HepG2 (cell line): ENCODE measurements at regions not wholly inside any gene's neighbourhood (a gene's known extent, or its start where the extent isn't known, plus 50 kb on each side); places are given as distances from the start of the nearest gene placed in this dataset.

Experiments used
- ATAC-seq: fragments of 200-7000 bp; cut with Tn5 transposase; 3 replicates; pipeline ENCODE4 v1.9.1; 2020; ENCODE audit warnings: mild to moderate bottlenecking, moderate library complexity
- BruUV-seq: library from RNA; stranded (reverse); fragments of 400-500 nt; replicated peaks from 2 replicates; lab custom pipeline; 2021; lab: Mats Ljungman, UMichigan
- CTCF ChIA-PET: fragments of 300-600 bp; formaldehyde crosslinking; extraction: SDS; loops from one replicate; lab custom pipeline; 2021; ENCODE audit warnings: low total read pairs, inconsistent platforms, low intra/inter-chr PET ratio; lab: Yijun Ruan, JAX
- POLR2A ChIA-PET: fragments of 350-600 bp; sonication (Branson Sonifier 250); formaldehyde crosslinking; loops from one replicate; lab custom pipeline; 2020; ENCODE audit warnings: antibody characterized with exemption, inconsistent platforms; lab: Yijun Ruan, JAX
- DNase-seq: peaks from one replicate; pipeline ENCODE4 v3.0.0-alpha.2; 2015; ENCODE audit warnings: low spot score
- FAIRE-seq: peaks from 3 replicates; lab custom pipeline; 2011; peaks lifted over from hg19 to GRCh38; lab: Jason Lieb, UNC
- H2AFZ ChIP-seq: one replicate; pipeline ENCODE4 v1.6.1; 2011; ENCODE audit warnings: low read length, inconsistent platforms
- H3K27ac ChIP-seq: fragments of 300-600 bp; 3 replicates; pipeline ENCODE4 v1.8.0; 2011; ENCODE audit warnings: mixed run types, mild to moderate bottlenecking, mixed read lengths, low read length, inconsistent platforms; ENCODE audit not compliant: insufficient read depth; ENCODE audit errors: extremely low read length
- H3K27me3 ChIP-seq, 2 experiments: fragments of 200-600 bp in 1 of 2; 2 replicates in 1 of 2; 3 replicates in 1 of 2; pipeline versions ENCODE4 v1.6.0 to v1.8.0; 2011; ENCODE audit warnings: low read length in 2 of 2, mild to moderate bottlenecking in 2 of 2, moderate library complexity in 2 of 2, inconsistent platforms in 1 of 2; ENCODE audit not compliant: insufficient read depth in 2 of 2, control insufficient read depth in 1 of 2
- H3K36me3 ChIP-seq, 2 experiments: fragments of 200-600 bp in 1 of 2; replicated peaks in 1 of 2; 2 replicates in 1 of 2; 3 replicates in 1 of 2; pipeline versions ENCODE4 v1.5.1 to v1.8.0; 2011; ENCODE audit warnings: low read length in 2 of 2, inconsistent platforms in 1 of 2; ENCODE audit not compliant: insufficient read depth in 2 of 2, control insufficient read depth in 1 of 2
- H3K4me1 ChIP-seq: 2 replicates; pipeline ENCODE4 v1.5.1; 2012; ENCODE audit warnings: low read length, inconsistent platforms; ENCODE audit not compliant: insufficient read depth
- H3K4me2 ChIP-seq: 2 replicates; pipeline ENCODE4 v1.6.0; 2011; ENCODE audit warnings: low read depth, low read length, inconsistent platforms
- H3K4me3 ChIP-seq, 3 experiments: fragments of 200-600 bp in 1 of 3; sonication (generic), shearing (Covaris generic) in 1 of 3; replicated peaks in 1 of 3; 2 replicates each; pipeline ENCODE4 v1.5.1; 2011 to 2016; ENCODE audit warnings: low read length in 3 of 3, inconsistent platforms in 2 of 3, low read depth in 2 of 3, mild to moderate bottlenecking in 2 of 3, control low read depth in 1 of 3, mixed read lengths in 1 of 3; ENCODE audit not compliant: insufficient read depth in 1 of 3
- H3K79me2 ChIP-seq: one replicate; pipeline ENCODE4 v1.6.1; 2011; ENCODE audit warnings: low read length, inconsistent platforms; ENCODE audit not compliant: insufficient read depth
- H3K9ac ChIP-seq: 2 replicates; pipeline ENCODE4 v1.6.0; 2011; ENCODE audit warnings: mild to moderate bottlenecking, low read depth, low read length, inconsistent platforms; ENCODE audit not compliant: insufficient read depth
- H3K9me3 ChIP-seq: 2 replicates; pipeline ENCODE4 v1.5.1; 2012; ENCODE audit warnings: mild to moderate bottlenecking, low read length
- H4K20me1 ChIP-seq: 2 replicates; pipeline ENCODE4 v1.6.0; 2011; ENCODE audit warnings: inconsistent platforms, mild to moderate bottlenecking, low read length, moderate library complexity; ENCODE audit not compliant: insufficient read depth
- FOXK1 ChIP-seq: sonication (generic); formaldehyde crosslinking; IDR thresholded peaks from 2 replicates; pipeline ENCODE4 v1.4.0; 2020; ENCODE audit warnings: low read depth, missing genetic modification reagents, borderline replicate concordance
- GTF3A ChIP-seq: sonication (generic); formaldehyde crosslinking; conservative IDR thresholded peaks from 2 replicates; pipeline ENCODE4 v1.4.0; 2020; ENCODE audit warnings: mild to moderate bottlenecking, missing genetic modification reagents
- MATR3 ChIP-seq: sonication (generic); formaldehyde crosslinking; IDR thresholded peaks from 2 replicates; pipeline ENCODE4 v1.4.0; 2020; ENCODE audit warnings: missing genetic modification reagents
- NFE2L1 ChIP-seq: sonication (generic); formaldehyde crosslinking; IDR thresholded peaks from 2 replicates; pipeline ENCODE4 v1.4.0; 2020; ENCODE audit warnings: missing genetic modification reagents, mild to moderate bottlenecking, borderline replicate concordance
- PHB2 ChIP-seq: fragments of 450-650 bp; IDR thresholded peaks from 2 replicates; pipeline ENCODE4 v1.6.1; 2018; ENCODE audit not compliant: partially characterized antibody
- TEF ChIP-seq: sonication (generic); formaldehyde crosslinking; IDR thresholded peaks from 2 replicates; pipeline ENCODE4 v1.5.0; 2020; ENCODE audit warnings: missing genetic modification reagents
- ZBTB1 ChIP-seq: sonication (generic); formaldehyde crosslinking; IDR thresholded peaks from 2 replicates; pipeline ENCODE4 v1.4.0; 2020; ENCODE audit warnings: missing genetic modification reagents, borderline replicate concordance
- ZBTB2 ChIP-seq: sonication (generic); formaldehyde crosslinking; IDR thresholded peaks from 2 replicates; pipeline ENCODE4 v1.8.0; 2022; ENCODE audit warnings: low read depth, missing genetic modification reagents
- ZFP62 ChIP-seq: sonication (generic); formaldehyde crosslinking; IDR thresholded peaks from 2 replicates; pipeline ENCODE4 v1.4.0; 2020; ENCODE audit warnings: missing genetic modification reagents
- ZNF318 ChIP-seq: sonication (generic); formaldehyde crosslinking; IDR thresholded peaks from 2 replicates; pipeline ENCODE4 v1.4.0; 2020; ENCODE audit warnings: mild to moderate bottlenecking, missing genetic modification reagents
- ZNF597 ChIP-seq: sonication (generic); formaldehyde crosslinking; IDR thresholded peaks from 2 replicates; pipeline ENCODE4 v1.5.0; 2020; ENCODE audit warnings: missing genetic modification reagents
- WGBS: methylation state at CpG from one replicate; pipeline ENCODE4 v1.1.6; 2017; ENCODE audit warnings: low lambda C conversion rate; 5-methylcytosine and 5-hydroxymethylcytosine counted together
- in situ Hi-C: cut with HindIII; loops from 2 replicates; pipeline ENCODE4 v1.10.0; 2017; ENCODE audit warnings: low pct_unique_long_range_greater_than_20kb; ENCODE audit not compliant: extremely low pct_ligation_motif_present
- intact Hi-C: fragments of 100-400 bp; cut with micrococcal nuclease; formaldehyde crosslinking; loops from one replicate; pipeline ENCODE4 v1.10.0; 2022; ENCODE audit not compliant: unreplicated experiment

- Histone ChIP-seq H3K4me2 (no peak overlapping the region), H3K9ac (no peak overlapping the region), H3K4me3 (no peak overlapping the region), H3K9me3 (no peaks in the 10 kb centered on the region), H2AFZ (no peak overlapping the region), H3K27ac (no peak overlapping the region), H3K36me3 (no peaks in the 10 kb centered on the region), H3K4me1 (no peaks in the 10 kb centered on the region), H3K27me3 (no peaks in the 10 kb centered on the region), H3K79me2 (no peaks in the 10 kb centered on the region), H4K20me1 (no peaks in the 10 kb centered on the region)
- in situ Hi-C loops (no loop called here), intact Hi-C loops (no loop called here)
- BruUV-seq = no TSS peak
- no peak for ATAC-seq
- 2% methylated on average over 3 of the region's 3 CpGs for WGBS
- DNase-seq = no peak
- no peak for FAIRE-seq
- ChIA-PET CTCF (no interaction called here), POLR2A (no interaction called here)
- TF ChIP-seq FOXK1 (CRISPR knock-in tag) (no peak), ZBTB2 (CRISPR knock-in tag) (no peak), ZNF597 (CRISPR knock-in tag) (no peak), ZNF318 (no peak), MATR3 (no peak), NFE2L1 (no peak), ZFP62 (no peak), ZBTB1 (CRISPR knock-in tag) (no peak), TEF (CRISPR knock-in tag) (no peak), GTF3A (no peak), PHB2 (no peak)
Observed at GRCh38 chr15:93553167-93553935, 464.3 kb upstream of the RGMA start.
